H1 (cell line): ENCODE measurements at regions not wholly inside any gene's neighbourhood (a gene's known extent, or its start where the extent isn't known, plus 50 kb on each side); places are given as distances from the start of the nearest gene placed in this dataset.

Experiments
- CHD1 ChIP-seq: IDR thresholded peaks from 2 replicates; pipeline ENCODE4 v1.6.1; 2012; ENCODE audit warnings: low read depth, low read length, improper control_type of control experiment
- CHD2 ChIP-seq: IDR thresholded peaks from 2 replicates; pipeline ENCODE4 v1.6.1; 2012; ENCODE audit warnings: low read length, improper control_type of control experiment
- HDAC6 ChIP-seq: IDR thresholded peaks from one replicate; pipeline ENCODE4 v1.7.1; 2012; ENCODE audit warnings: low read depth, mild to moderate bottlenecking, inconsistent platforms, low read length, moderate library complexity
- NANOG ChIP-seq: IDR thresholded peaks from 2 replicates; pipeline ENCODE4 v1.6.1; 2011; ENCODE audit warnings: low read length, low read depth, mild to moderate bottlenecking, inconsistent platforms; ENCODE audit not compliant: insufficient read depth, poor library complexity, severe bottlenecking
- RNF2 ChIP-seq: fragments of 200-900, 300-1000 bp; sonication (generic); IDR thresholded peaks from 2 replicates; pipeline ENCODE4 v1.7.1; 2016; ENCODE audit warnings: borderline replicate concordance, low read depth, mild to moderate bottlenecking, antibody characterized with exemption, low read length; ENCODE audit not compliant: poor library complexity, severe bottlenecking; ENCODE audit errors: missing control alignments
- SIRT6 ChIP-seq: IDR thresholded peaks from one replicate; pipeline ENCODE4 v1.7.1; 2012; ENCODE audit warnings: low read length, inconsistent platforms
- SP1 ChIP-seq: IDR thresholded peaks from 2 replicates; pipeline ENCODE4 v1.6.1; 2011; ENCODE audit warnings: low read depth, low read length
- SP2 ChIP-seq: IDR thresholded peaks from 2 replicates; pipeline ENCODE4 v1.6.1; 2012; ENCODE audit warnings: mild to moderate bottlenecking, low read length, inconsistent platforms
- TF ChIP-seq, protein P1 (sequence below): fragments of 300-600 bp; sonication (generic); IDR thresholded peaks from 2 replicates; pipeline ENCODE4 v1.7.1; 2012; ENCODE audit warnings: low read length, moderate library complexity, mild to moderate bottlenecking, inconsistent platforms; ENCODE audit not compliant: insufficient replicate concordance

DNA sequence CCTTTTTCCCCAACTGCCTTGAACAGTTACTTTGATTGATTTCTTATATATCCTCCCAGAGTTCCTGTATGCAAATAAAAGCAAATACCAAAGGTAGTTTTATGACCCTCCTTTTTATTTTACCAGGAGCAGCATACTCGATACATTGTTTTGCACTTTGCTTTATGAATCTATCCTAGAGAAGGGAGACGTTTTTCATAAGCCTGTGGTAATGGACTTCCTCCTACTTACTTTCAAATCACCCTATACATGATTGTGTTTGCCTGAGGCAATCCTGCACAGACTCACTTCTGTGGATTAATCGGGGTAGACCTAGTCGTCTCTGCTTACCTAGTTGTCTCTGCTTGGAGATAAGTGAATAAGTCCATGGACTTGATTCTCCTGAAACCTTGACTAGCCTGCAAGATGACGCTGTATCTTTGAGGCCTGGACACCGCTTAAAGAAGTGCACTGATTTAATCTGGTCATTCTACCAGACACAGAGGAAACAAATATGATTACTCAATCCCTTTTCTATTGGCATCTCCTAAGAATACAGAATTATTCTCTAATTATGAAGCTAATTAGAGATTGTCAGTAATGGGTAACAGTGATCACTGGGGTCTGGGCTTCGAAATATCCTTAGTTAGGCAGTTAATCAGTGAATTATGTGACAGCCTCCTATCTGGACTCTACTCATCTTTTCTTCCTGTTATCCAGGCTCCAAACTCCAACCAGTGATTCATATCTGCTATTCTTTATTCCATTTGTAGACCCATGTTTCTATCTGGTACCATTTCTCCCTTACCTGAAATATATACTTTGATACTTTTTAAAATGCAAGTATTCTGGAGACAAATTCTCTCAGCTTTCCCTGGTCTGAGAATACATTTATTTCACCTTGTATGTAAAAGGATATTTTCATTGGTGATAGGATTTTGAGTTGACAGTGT lies 447.4 kb upstream of the TRIB2 start (continued):
- TF ChIP-seq, protein P1, sequence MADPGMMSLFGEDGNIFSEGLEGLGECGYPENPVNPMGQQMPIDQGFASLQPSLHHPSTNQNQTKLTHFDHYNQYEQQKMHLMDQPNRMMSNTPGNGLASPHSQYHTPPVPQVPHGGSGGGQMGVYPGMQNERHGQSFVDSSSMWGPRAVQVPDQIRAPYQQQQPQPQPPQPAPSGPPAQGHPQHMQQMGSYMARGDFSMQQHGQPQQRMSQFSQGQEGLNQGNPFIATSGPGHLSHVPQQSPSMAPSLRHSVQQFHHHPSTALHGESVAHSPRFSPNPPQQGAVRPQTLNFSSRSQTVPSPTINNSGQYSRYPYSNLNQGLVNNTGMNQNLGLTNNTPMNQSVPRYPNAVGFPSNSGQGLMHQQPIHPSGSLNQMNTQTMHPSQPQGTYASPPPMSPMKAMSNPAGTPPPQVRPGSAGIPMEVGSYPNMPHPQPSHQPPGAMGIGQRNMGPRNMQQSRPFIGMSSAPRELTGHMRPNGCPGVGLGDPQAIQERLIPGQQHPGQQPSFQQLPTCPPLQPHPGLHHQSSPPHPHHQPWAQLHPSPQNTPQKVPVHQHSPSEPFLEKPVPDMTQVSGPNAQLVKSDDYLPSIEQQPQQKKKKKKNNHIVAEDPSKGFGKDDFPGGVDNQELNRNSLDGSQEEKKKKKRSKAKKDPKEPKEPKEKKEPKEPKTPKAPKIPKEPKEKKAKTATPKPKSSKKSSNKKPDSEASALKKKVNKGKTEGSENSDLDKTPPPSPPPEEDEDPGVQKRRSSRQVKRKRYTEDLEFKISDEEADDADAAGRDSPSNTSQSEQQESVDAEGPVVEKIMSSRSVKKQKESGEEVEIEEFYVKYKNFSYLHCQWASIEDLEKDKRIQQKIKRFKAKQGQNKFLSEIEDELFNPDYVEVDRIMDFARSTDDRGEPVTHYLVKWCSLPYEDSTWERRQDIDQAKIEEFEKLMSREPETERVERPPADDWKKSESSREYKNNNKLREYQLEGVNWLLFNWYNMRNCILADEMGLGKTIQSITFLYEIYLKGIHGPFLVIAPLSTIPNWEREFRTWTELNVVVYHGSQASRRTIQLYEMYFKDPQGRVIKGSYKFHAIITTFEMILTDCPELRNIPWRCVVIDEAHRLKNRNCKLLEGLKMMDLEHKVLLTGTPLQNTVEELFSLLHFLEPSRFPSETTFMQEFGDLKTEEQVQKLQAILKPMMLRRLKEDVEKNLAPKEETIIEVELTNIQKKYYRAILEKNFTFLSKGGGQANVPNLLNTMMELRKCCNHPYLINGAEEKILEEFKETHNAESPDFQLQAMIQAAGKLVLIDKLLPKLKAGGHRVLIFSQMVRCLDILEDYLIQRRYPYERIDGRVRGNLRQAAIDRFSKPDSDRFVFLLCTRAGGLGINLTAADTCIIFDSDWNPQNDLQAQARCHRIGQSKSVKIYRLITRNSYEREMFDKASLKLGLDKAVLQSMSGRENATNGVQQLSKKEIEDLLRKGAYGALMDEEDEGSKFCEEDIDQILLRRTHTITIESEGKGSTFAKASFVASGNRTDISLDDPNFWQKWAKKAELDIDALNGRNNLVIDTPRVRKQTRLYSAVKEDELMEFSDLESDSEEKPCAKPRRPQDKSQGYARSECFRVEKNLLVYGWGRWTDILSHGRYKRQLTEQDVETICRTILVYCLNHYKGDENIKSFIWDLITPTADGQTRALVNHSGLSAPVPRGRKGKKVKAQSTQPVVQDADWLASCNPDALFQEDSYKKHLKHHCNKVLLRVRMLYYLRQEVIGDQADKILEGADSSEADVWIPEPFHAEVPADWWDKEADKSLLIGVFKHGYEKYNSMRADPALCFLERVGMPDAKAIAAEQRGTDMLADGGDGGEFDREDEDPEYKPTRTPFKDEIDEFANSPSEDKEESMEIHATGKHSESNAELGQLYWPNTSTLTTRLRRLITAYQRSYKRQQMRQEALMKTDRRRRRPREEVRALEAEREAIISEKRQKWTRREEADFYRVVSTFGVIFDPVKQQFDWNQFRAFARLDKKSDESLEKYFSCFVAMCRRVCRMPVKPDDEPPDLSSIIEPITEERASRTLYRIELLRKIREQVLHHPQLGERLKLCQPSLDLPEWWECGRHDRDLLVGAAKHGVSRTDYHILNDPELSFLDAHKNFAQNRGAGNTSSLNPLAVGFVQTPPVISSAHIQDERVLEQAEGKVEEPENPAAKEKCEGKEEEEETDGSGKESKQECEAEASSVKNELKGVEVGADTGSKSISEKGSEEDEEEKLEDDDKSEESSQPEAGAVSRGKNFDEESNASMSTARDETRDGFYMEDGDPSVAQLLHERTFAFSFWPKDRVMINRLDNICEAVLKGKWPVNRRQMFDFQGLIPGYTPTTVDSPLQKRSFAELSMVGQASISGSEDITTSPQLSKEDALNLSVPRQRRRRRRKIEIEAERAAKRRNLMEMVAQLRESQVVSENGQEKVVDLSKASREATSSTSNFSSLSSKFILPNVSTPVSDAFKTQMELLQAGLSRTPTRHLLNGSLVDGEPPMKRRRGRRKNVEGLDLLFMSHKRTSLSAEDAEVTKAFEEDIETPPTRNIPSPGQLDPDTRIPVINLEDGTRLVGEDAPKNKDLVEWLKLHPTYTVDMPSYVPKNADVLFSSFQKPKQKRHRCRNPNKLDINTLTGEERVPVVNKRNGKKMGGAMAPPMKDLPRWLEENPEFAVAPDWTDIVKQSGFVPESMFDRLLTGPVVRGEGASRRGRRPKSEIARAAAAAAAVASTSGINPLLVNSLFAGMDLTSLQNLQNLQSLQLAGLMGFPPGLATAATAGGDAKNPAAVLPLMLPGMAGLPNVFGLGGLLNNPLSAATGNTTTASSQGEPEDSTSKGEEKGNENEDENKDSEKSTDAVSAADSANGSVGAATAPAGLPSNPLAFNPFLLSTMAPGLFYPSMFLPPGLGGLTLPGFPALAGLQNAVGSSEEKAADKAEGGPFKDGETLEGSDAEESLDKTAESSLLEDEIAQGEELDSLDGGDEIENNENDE, result no peak
- TF ChIP-seq SP2, result no peak
- TF ChIP-seq RNF2, result no peak
- no peak for TF ChIP-seq SP1
- no peak for TF ChIP-seq NANOG
- no peak for TF ChIP-seq HDAC6
- TF ChIP-seq CHD1, result no peak
- no peak for TF ChIP-seq CHD2
- TF ChIP-seq SIRT6, result no peak
